Gastroesophageal sphincter (tissue), 3 donors: ENCODE measurements at regions not wholly inside any gene's neighbourhood (a gene's known extent, or its start where the extent isn't known, plus 50 kb on each side); places are given as distances from the start of the nearest gene placed in this dataset.

Source experiments
- EP300 ChIP-seq: sonication (generic); formaldehyde crosslinking; IDR thresholded peaks from one replicate; pipeline ENCODE4 v1.6.1; 2017; ENCODE audit warnings: antibody characterized with exemption, mild to moderate bottlenecking
- POLR2A ChIP-seq, 2 donors: fragments of 450-650 bp; IDR thresholded peaks; one replicate each; pipeline ENCODE4 v1.6.1; 2017; ENCODE audit warnings: antibody characterized with exemption in 2 of 2, mild to moderate bottlenecking in 2 of 2, moderate library complexity in 1 of 2
- POLR2AphosphoS5 ChIP-seq: sonication (generic); formaldehyde crosslinking; IDR thresholded peaks from one replicate; pipeline ENCODE4 v1.6.1; 2017; ENCODE audit warnings: antibody characterized with exemption
- TF ChIP-seq, protein P1 (sequence below), 4 experiments: fragments of 200-600 bp in 2 of 4; fragments of 450-650 bp in 2 of 4; sonication (generic) in 1 of 4; IDR thresholded peaks; one replicate each; pipeline ENCODE4 v1.5.1; 2017 to 2019; ENCODE audit warnings: antibody characterized with exemption in 4 of 4, mild to moderate bottlenecking in 2 of 4, moderate library complexity in 2 of 4

DNA sequence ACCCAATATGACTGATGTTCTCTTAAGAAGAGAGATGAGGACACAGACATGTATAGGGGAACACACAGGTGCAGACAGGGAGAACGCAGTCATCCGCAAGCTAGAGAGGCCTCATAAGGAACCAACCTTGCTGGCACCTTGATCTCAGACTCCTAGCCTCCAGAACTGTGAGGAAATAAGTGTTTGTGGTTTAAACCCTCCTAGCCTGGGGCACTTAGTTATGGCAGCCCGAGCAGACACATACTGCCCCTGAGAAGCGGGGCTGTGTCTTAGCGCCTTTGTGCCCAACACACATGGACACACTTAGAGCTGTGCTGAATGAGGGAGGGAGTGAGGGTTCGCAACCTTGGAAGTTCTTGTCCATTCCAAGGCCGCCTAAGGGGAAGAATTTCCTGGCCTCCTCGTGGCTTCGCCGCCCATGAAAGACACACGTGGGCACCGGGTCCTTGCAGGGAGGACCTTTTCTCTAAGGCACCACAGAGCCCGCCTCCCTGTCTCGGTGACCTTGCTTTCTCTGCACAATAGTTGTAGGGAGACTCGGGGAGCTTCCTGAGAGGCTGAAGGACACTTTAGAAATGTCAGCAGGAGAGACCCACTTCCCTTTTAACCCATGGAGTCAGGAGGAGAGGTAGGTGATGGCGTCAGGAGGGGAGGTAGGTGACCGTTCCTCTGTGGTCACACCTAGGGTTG, 224.5 kb upstream of the HDAC4 start:
- TF ChIP-seq, protein P1, sequence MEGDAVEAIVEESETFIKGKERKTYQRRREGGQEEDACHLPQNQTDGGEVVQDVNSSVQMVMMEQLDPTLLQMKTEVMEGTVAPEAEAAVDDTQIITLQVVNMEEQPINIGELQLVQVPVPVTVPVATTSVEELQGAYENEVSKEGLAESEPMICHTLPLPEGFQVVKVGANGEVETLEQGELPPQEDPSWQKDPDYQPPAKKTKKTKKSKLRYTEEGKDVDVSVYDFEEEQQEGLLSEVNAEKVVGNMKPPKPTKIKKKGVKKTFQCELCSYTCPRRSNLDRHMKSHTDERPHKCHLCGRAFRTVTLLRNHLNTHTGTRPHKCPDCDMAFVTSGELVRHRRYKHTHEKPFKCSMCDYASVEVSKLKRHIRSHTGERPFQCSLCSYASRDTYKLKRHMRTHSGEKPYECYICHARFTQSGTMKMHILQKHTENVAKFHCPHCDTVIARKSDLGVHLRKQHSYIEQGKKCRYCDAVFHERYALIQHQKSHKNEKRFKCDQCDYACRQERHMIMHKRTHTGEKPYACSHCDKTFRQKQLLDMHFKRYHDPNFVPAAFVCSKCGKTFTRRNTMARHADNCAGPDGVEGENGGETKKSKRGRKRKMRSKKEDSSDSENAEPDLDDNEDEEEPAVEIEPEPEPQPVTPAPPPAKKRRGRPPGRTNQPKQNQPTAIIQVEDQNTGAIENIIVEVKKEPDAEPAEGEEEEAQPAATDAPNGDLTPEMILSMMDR (IDR thresholded peaks at IDR 0.05), result no peak
- TF ChIP-seq POLR2AphosphoS5 (no peak), POLR2A (IDR thresholded peaks at IDR 0.05) (no peak), EP300 (no peak)
